GM21526 (cell line): ENCODE measurements at regions not wholly inside any gene's neighbourhood (a gene's known extent, or its start where the extent isn't known, plus 50 kb on each side); places are given as distances from the start of the nearest gene placed in this dataset.
"Not testable (repeated sequence)": the region's sequence is repeated elsewhere in the genome, so short reads cannot be mapped to it uniquely, and the experiment has no call there.

Experiments
- ATAC-seq: cut with Tn5 transposase; IDR thresholded peaks from one replicate; pipeline ENCODE4 v1.9.1; 2021; ENCODE audit warnings: moderate library complexity; ENCODE audit not compliant: unreplicated experiment, low FRiP score

DNA sequence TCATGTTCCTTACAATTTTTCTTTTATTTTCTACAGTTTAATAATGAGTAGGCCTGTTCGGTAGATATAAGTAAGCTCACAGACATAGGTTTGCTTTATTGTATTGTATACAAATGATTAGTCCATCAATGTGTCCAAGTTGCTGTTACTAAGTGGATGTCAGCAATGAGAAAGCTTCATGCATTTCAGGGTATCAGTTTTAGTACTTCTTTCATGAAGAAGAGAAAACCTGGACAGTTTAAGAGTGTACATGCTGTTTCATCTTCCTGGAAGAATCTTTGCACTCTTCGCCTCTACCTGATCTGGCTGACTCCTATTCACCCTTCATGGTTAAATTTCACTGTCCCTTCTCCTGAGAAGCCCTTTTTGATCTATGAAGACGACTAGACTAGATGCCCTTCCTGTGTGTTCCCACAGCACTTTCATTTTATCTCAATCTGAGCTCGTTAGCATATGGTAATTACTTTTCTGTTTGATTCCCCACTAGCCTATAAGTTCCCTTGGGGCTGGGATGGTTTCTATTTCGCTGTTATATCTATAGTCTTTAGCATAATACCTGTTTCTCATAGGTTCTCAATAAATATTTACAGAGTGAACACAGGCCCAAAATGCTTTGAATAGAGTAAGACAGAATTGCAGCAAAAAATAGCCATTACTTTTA lies 70.7 kb downstream of the CETN3 start:
- ATAC-seq: no peak

GRCh38 chr5:90337449-90338052 lies 72.0 kb downstream of the CETN3 start:
- no peak for ATAC-seq

- ATAC-seq: no peak
Observed at GRCh38 chr5:90336752-90337151, 72.8 kb downstream of the CETN3 start.

DNA sequence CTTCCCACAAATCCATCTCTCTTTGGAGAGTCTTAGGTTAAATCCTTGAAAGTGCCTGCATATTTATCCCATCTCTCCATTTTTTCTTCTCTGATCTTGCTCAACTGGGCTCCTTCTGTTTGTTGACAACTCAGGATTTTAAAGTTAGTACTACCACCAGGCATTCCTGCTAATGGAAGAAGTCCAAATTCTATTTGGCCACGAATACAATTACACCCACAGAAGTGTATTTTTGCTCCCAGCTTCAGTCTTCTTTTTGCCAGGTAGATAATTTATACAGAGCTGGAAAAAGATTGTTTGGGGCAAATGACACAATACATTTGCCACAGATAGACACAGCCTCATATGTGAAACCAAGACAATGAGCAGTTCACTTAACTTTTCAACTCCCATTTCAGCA lies 74.8 kb downstream of the CETN3 start:
- no peak for ATAC-seq

DNA sequence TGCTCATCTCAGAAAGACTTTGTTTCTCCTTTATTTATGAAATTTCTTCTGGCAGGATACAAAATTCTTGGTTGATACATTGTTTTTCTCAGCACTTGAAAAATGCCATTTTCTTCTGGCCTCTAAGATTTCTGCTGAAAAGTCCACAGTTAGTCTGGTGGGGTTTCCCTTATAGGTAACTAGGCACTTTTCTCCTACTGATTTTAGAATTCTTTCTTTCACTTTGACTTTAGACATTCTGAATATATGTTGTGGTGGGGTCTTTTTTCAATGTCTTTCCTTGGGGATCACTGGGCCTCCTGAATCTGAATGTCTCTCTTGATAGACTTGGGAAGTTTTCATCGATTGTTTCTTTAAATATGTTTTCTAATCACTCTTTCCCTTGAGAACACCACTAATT lies 79.6 kb downstream of the CETN3 start:
- ATAC-seq: no peak

- ATAC-seq: no peak
Observed at GRCh38 chr5:90326995-90327394, 82.6 kb downstream of the CETN3 start.

- ATAC-seq: no peak
Observed at GRCh38 chr5:90325093-90325492, 84.5 kb downstream of the CETN3 start.

DNA sequence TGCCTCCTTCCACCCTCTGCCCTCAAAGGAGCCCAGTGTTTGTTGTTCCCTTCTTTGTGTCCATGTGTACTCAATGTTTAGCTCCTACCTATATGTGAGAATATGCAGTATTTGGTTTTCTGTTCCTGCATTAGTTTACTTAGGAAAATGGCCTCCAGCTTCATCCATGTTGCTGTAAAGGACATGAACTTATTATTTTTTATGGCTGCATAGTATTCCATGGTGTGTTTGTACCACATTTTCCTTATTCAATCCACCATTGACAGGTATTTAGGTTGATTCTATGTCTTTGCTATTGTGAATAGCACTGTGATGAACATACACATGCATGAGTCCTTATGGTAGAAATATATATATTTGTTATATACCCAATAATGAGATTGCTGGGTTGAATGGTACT lies 89.2 kb downstream of the CETN3 start:
- ATAC-seq: not testable (repeated sequence)

DNA sequence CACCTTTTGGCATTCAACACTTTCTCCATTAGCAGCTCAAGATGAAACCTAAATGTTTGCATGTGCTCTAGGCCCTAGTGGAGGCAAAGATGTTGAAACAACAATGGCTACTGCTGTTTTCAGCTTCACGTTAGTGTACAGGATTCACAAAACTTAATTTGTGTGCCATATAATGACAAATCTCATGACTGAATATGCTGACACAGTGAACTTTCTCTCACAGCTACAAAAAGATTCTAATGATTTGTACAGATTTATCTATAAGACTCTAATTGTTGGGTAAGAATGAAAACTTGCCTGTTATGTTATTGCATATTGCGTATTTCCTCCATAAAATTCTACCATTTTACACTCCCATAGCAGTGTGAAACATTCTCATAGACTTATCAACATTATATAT lies 97.5 kb downstream of the CETN3 start:
- no peak for ATAC-seq

- no peak for ATAC-seq
Observed at GRCh38 chr5:90311401-90311800, 98.2 kb downstream of the CETN3 start.

GRCh38 chr5:90308787-90309585 lies 100.6 kb downstream of the CETN3 start:
- ATAC-seq: no peak

DNA sequence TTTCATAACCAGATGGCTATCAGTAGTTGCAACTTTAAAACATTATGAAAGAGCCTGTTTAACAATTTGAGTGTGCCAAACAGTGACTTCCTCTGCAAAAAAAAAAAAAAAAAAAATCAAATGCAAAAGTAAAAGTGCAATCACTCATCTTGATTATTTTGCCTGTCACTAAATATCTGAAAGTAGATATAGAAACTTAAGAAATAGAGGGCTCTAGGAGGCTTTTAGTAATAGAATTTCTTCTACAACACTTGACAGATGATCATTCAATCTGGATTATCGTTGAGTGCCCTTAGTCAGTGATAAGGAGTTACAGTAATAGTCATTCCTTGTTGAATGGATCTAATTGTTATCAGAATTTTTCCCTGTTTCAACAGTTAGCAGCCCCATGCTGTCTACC lies 101.8 kb downstream of the CETN3 start:
- no peak for ATAC-seq

GRCh38 chr5:90307322-90307721 lies 102.2 kb downstream of the CETN3 start:
- ATAC-seq: no peak

GRCh38 chr5:90306613-90307012 lies 102.9 kb downstream of the CETN3 start:
- ATAC-seq: no peak

- ATAC-seq: no peak
Observed at GRCh38 chr5:90305041-90305720, 104.4 kb downstream of the CETN3 start.

DNA sequence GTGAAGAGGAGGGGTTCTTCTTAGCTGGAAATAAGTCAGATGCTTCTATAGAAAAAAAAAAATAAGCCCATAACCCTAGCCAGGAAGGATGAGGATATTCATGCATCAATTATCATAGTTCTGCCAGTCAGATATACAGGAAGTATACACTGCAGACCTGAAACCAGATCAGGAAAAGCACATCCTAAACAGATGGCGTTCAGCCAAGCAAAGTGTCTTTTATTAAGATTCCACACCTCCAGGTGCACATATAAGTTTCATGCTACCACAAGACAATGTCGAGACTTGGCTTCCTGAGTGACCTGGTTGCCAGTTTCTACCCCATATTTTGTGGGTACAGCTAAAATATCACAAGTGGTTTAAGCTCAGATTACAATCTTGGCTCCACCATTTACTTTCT lies 108.3 kb downstream of the CETN3 start:
- no peak for ATAC-seq

DNA sequence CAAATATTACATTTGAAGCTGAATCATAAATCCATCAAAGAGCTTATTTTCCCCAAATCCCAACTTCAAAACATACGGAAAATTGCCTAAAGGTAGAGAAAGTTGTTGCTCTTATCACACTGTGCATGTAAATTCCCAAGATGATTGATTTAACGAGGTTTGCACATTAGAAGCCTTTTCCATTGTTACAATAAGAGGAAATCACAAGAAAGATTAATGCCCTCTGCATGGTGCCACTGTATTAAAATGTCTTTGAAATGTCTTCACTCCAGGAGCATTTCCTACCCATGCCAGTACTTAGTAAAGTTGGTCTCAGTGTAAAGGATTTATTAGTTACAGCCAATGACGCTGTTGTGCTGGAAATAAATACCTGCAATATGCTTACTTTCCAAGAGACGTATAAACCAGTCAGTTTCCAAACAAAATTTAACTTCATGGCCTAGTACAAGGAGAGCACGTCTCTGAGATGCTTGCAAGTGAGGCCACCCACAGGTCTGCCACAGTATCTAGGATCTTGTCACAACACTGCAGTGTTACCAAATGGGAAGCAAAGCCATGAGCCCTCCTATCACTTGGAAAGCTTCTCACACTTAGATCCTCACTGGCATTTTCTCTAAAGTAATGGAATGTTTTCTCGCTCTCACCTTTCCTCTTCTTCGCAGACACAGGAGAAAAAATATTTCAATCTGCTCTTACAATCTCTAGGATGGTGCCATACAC lies 112.4 kb downstream of the CETN3 start:
- no peak for ATAC-seq

- ATAC-seq: no peak
Observed at GRCh38 chr5:90294604-90295003, 115.0 kb downstream of the CETN3 start.

DNA sequence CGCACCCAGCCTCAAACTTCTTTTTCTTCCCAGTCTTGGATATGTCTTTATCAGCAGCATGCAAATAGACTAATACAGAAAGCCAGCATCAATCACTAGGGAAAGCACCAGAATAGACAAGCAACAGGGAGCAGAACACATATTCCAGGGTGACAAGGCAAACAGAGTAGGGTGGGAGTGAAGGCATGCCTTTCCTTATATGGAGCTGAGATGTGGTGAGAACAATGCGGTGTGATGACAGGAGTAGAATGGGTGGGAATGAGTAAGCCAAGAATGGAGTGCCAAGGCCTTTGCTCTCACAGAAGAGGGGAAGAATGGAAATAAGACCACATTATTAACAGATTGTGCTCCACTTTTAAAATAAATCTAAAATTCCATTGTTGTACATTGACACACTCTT lies 115.6 kb downstream of the CETN3 start:
- no peak for ATAC-seq

- ATAC-seq: no peak
Observed at GRCh38 chr5:90290648-90291047, 118.9 kb downstream of the CETN3 start.

- ATAC-seq: no peak
Observed at GRCh38 chr5:90289837-90290236, 119.7 kb downstream of the CETN3 start.
